ENCODE measurements at regions not wholly inside any gene's neighbourhood (a gene's known extent, or its start where the extent isn't known, plus 50 kb on each side); places are given as distances from the start of the nearest gene placed in this dataset.
"Not testable (repeated sequence)": the region's sequence is repeated elsewhere in the genome, so short reads cannot be mapped to it uniquely, and the experiment has no call there.

DNA sequence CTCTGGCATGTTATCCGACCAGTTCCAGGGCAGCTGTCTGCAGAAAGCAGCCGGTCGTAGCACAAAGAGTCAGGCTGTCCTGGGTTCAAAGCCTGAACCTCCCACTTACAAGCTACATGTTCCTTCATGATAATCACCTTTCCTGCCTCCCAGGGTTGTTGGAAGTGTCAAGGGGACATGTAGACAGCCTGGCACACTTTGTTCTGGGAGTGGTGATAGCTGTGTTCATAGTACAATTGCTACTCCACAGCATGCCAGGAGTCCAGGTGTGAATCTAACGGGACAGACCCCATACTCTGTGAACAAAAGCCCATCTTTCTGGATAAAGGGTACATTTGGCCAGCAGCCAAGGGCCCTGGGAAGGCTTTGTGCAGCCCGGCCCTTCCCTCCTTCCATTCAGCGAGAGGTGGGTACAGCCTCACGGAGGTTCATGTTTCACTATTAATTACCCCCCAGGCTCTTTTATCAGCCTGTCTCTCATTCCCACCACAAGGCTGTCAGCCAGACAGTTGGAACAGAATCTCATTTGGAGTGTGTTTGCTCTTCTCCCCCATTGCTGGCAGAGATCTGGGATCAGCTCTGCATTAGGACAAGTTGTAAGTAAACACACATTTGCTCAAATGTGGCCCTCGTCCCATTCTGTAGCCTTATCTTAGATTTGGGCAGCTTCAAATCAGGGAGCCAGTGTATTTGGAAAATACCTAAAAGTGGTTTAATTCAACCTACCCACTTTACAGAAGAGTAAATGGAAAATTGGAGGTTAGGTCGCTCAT, 101.2 kb downstream of the PROP1 start:
- H3K4me1 Mint-ChIP-seq (ENCODE audit: low read depth in 2 of 2); H3K4me3 Mint-ChIP-seq; ATAC-seq (replicated peaks); H3K9me3 Mint-ChIP-seq; H3K36me3 Mint-ChIP-seq (ENCODE audit: insufficient read depth); H3K27me3 Mint-ChIP-seq; H3K27ac Mint-ChIP-seq; DNase-seq: not testable (repeated sequence)

DNA sequence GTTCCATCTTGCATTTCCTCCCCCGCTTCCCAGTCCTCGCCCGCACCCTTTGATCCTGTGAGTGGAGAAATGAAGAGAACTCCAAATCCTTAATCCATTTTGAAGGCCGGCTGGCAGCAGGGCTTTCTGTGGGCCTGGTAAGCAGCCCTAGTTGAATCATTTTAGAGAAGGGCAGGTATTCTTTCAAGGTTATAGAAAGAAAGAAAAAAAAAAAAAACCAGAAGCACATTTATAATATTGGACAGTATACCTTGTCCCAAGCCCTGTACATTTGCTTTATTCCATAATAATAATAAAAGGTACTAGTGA, 103.7 kb downstream of the PROP1 start:
- not testable (repeated sequence) for H3K27me3 Mint-ChIP-seq; ATAC-seq (replicated peaks); DNase-seq; H3K4me3 Mint-ChIP-seq; H3K27ac Mint-ChIP-seq; H3K4me1 Mint-ChIP-seq (ENCODE audit: low read depth in 2 of 2); H3K36me3 Mint-ChIP-seq (ENCODE audit: insufficient read depth); H3K9me3 Mint-ChIP-seq

DNA sequence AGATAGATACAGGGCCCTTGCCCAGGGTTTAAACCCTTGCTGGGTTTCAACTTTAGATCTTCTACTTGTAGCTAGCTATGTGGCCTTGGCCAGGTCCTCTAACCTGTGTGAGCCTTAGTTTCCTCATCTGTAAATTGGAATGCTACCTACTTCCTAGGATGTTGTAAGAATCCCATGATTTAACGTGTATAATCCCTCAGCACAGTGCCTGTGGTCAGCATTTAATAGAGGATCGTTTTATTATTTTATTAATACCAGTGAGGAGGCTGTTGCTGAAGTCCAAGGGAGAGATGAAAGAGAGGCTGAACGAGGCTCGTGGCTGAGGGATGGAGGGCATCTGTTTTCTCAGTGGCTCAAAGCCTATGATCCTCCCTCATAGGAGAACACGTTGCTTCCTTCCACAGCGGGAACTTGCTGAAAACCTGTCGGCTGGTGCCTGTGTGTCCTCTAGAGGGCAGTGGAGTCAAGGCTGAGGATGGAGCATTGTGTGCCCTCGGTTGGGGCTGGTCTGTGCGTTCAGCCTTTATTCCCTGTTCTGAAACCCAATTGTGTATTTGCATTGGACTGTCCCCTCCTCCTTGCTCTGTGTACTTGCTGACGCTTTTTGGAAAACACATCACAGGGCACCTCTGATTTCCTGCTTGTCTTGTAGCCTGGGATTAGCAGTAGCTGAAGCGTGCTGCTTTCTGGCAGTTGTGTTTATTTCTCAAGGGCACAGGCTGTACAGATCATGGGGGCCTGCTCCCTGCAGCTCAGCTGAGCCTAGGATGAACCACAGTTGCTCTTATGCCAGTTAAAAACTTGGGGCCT, 104.3 kb downstream of the PROP1 start:
- not testable (repeated sequence) for H3K9me3 Mint-ChIP-seq; H3K27me3 Mint-ChIP-seq; H3K4me3 Mint-ChIP-seq; H3K36me3 Mint-ChIP-seq (ENCODE audit: insufficient read depth); H3K27ac Mint-ChIP-seq; H3K4me1 Mint-ChIP-seq (ENCODE audit: low read depth in 2 of 2)
- DNase-seq: peak; percentile 13 to 23 (median 13)
- ATAC-seq (replicated peaks): peak; percentile 94

GRCh38 chr5:177883295-177883694, 100.6 kb upstream of the FAM153A start:
- not testable (repeated sequence) for H3K9me3 Mint-ChIP-seq; H3K4me1 Mint-ChIP-seq (ENCODE audit: low read depth in 2 of 2); H3K36me3 Mint-ChIP-seq (ENCODE audit: insufficient read depth); H3K27me3 Mint-ChIP-seq; H3K27ac Mint-ChIP-seq; ATAC-seq (replicated peaks); DNase-seq; H3K4me3 Mint-ChIP-seq

DNA sequence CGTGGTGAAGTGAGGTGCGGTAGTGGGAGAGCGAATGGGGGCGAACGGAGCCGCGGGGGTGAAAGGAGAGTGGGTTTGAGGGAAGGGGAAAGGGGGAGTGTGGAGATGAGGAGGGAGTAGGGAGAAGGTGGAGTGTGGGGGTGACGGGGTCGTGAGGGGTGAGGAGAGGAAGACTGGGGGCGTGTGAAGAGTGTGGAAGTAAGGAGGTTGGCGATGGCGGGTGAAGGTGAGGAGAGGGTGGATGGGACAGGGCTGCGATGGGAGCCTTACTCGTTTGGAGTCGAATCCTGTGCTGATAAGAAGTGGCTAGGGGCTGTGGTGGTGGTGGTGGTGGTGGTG, 93.2 kb upstream of the FAM153A start:
- H3K36me3 Mint-ChIP-seq (ENCODE audit: insufficient read depth); H3K27ac Mint-ChIP-seq; H3K9me3 Mint-ChIP-seq; H3K4me1 Mint-ChIP-seq (ENCODE audit: low read depth in 2 of 2); H3K27me3 Mint-ChIP-seq; DNase-seq: not testable (repeated sequence)
- peak; percentile 9 for ATAC-seq (replicated peaks)
- peak overlapping the region; percentile 77 to 80 for H3K4me3 Mint-ChIP-seq

DNA sequence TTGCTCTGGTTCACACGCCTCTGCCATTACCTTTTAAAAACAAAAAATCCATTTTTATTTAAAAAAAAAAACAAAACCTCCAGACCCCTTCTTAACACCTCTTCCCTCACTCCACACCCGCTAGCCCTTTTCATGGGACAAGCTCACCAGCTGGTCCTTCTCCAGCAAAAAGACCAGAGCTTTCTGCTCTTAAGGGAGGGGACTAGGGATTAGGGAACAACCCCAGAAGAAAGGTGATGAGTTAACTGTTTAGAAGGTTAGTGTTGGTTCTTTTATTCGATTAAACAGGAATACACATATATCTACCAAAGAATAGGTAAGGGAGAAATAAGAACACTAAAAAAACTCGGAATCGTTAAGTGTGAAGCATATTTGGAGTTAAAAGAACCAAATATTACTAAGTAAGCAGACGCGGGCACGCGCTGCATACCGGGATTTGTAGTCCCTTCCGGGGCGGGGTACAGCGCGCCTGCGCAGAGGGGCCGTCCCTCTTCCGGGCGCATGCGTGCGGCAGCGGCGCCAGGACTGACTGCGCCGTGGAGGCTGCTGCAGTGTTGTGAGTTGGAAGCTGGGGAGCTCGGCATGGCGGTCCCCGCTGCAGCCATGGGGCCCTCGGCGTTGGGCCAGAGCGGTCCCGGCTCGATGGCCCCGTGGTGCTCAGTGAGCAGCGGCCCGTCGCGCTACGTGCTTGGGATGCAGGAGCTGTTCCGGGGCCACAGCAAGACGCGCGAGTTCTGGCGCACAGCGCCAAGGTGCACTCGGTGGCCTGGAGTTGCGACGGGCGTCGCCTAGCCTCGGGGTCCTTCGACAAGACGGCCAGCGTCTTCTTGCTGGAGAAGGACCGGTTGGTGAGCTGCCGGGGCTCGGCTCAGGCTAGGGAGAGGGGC, 92.6 kb upstream of the FAM153A start:
- H3K4me3 Mint-ChIP-seq: peak overlapping the region; percentile 77 to 80
- peak in 1 of 3 experiments; percentile 4 for DNase-seq
- H3K27me3 Mint-ChIP-seq; H3K36me3 Mint-ChIP-seq (ENCODE audit: insufficient read depth); H3K27ac Mint-ChIP-seq; H3K4me1 Mint-ChIP-seq (ENCODE audit: low read depth in 2 of 2); H3K9me3 Mint-ChIP-seq: not testable (repeated sequence)
- peak; percentile 91 for ATAC-seq (replicated peaks)

- not testable (repeated sequence) for H3K4me3 Mint-ChIP-seq; H3K27me3 Mint-ChIP-seq; H3K36me3 Mint-ChIP-seq (ENCODE audit: insufficient read depth); H3K4me1 Mint-ChIP-seq (ENCODE audit: low read depth in 2 of 2); DNase-seq; H3K27ac Mint-ChIP-seq; H3K9me3 Mint-ChIP-seq; ATAC-seq (replicated peaks)
These were observed 81.2 kb upstream of the FAM153A start for GRCh38 chr5:177863822-177864446.

DNA sequence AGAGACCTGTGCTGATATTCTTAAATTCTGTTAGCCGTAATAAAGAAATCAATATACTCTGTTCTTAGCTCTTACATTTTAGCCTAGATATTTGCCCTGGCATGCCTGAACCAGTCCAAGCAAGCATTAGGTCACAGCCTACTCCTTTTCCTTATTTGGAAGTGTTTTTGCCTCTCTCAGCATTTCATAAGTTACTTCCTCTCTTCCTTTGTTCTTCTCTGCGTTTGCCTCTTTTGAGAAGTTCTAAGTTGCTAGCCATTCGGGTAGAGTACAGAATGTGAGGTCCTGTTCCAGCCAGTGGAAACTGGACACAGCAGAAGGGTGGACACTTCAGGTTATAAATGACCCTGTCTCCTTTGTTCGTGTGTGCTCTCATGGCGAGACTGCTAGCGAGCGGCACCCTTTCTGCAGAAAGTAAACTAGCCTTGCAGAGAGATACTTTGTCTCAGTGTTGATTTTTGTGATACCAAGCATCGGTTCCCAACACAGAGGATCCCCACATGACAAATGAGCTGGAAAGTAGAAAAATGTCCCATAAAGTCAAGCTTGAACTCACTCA, 75.0 kb upstream of the FAM153A start:
- H3K9me3 Mint-ChIP-seq; H3K4me3 Mint-ChIP-seq; H3K27me3 Mint-ChIP-seq; H3K4me1 Mint-ChIP-seq (ENCODE audit: low read depth in 2 of 2); H3K36me3 Mint-ChIP-seq (ENCODE audit: insufficient read depth); ATAC-seq (replicated peaks); H3K27ac Mint-ChIP-seq; DNase-seq: not testable (repeated sequence)

GRCh38 chr5:177856474-177856873, 73.8 kb upstream of the FAM153A start:
- H3K4me1 Mint-ChIP-seq (ENCODE audit: low read depth in 2 of 2); H3K27ac Mint-ChIP-seq; ATAC-seq (replicated peaks); H3K36me3 Mint-ChIP-seq (ENCODE audit: insufficient read depth); H3K4me3 Mint-ChIP-seq; DNase-seq; H3K27me3 Mint-ChIP-seq; H3K9me3 Mint-ChIP-seq: not testable (repeated sequence)

DNA sequence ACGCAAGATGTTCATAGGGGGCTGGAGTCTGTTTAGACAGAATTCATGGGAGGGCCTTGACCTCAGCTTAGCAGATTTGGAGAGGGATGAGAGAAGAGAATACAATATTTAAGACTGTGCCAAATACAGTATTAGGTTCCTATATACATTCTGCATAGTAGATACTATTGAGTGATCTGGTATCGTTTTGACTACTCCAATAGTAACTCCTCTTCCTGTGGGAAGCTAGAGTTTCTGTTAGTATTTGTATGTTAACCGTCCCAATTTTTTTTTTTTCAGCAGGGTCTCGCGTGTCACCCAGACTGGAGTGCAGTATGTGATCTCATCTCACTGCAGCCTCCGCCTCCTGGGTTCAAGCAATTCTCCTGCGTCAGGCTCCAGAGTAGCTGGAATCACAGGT, 65.2 kb upstream of the FAM153A start:
- not testable (repeated sequence) for H3K9me3 Mint-ChIP-seq; H3K27ac Mint-ChIP-seq; H3K27me3 Mint-ChIP-seq; H3K4me1 Mint-ChIP-seq (ENCODE audit: low read depth in 2 of 2); ATAC-seq (replicated peaks); H3K36me3 Mint-ChIP-seq (ENCODE audit: insufficient read depth); DNase-seq; H3K4me3 Mint-ChIP-seq

GRCh38 chr5:177846598-177846997, 63.9 kb upstream of the FAM153A start:
- H3K27ac Mint-ChIP-seq; H3K27me3 Mint-ChIP-seq; DNase-seq; H3K9me3 Mint-ChIP-seq; H3K36me3 Mint-ChIP-seq (ENCODE audit: insufficient read depth); H3K4me3 Mint-ChIP-seq; H3K4me1 Mint-ChIP-seq (ENCODE audit: low read depth in 2 of 2): not testable (repeated sequence)
- peak; percentile 35 for ATAC-seq (replicated peaks)

- H3K4me1 Mint-ChIP-seq (ENCODE audit: low read depth in 2 of 2); H3K27ac Mint-ChIP-seq; H3K27me3 Mint-ChIP-seq; H3K9me3 Mint-ChIP-seq; ATAC-seq (replicated peaks); DNase-seq; H3K36me3 Mint-ChIP-seq (ENCODE audit: insufficient read depth); H3K4me3 Mint-ChIP-seq: not testable (repeated sequence)
These were observed 63.2 kb upstream of the FAM153A start for GRCh38 chr5:177845906-177846305.

DNA sequence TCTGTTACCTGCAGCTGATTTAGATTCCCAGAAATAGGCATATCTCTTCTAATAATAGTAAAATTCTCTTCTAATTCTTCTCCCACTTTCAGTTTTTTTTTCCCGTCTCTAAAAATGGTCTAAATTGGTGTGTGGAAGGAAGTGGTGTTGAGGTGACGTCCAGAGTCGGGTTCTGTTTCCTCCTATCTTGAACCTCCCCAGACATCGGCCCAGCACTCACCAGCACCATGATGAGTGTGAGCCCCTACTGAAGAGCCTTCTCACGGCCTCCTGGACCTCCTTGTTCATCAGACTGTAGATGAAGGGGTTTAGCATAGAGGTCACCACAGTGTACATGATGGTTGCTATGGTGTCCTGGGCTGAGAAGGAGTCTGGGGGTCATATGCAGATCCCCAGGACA, 53.5 kb upstream of the FAM153A start:
- H3K4me3 Mint-ChIP-seq: peak overlapping the region in 1 of 2 donors; percentile 58
- not testable (repeated sequence) for DNase-seq

More for the DNA sequence above, 53.5 kb upstream of the FAM153A start:
- H3K4me1 Mint-ChIP-seq (ENCODE audit: low read depth in 2 of 2); H3K27ac Mint-ChIP-seq; H3K36me3 Mint-ChIP-seq (ENCODE audit: insufficient read depth); H3K27me3 Mint-ChIP-seq; H3K9me3 Mint-ChIP-seq: not testable (repeated sequence)
- peak; percentile 67 for ATAC-seq (replicated peaks)
